ENCODE measurements at regions not wholly inside any gene's neighbourhood (a gene's known extent, or its start where the extent isn't known, plus 50 kb on each side); places are given as distances from the start of the nearest gene placed in this dataset. TPM values are rescaled to one million over a fixed set of nuclear protein-coding genes. Genes with fewer than 3 reads are reported as not detected.

GRCh38 chr19:32291876-32292275 lies 53.5 kb upstream of the ZNF507 start:
- DNase-seq (ENCODE audit: extremely low spot score), result no peak
- WGBS, result 92% methylated on average over 6 of the region's 6 CpGs
- no peaks in the 10 kb centered on the region for H3K4me1 ChIP-seq (ENCODE audit: insufficient read depth)

DNA sequence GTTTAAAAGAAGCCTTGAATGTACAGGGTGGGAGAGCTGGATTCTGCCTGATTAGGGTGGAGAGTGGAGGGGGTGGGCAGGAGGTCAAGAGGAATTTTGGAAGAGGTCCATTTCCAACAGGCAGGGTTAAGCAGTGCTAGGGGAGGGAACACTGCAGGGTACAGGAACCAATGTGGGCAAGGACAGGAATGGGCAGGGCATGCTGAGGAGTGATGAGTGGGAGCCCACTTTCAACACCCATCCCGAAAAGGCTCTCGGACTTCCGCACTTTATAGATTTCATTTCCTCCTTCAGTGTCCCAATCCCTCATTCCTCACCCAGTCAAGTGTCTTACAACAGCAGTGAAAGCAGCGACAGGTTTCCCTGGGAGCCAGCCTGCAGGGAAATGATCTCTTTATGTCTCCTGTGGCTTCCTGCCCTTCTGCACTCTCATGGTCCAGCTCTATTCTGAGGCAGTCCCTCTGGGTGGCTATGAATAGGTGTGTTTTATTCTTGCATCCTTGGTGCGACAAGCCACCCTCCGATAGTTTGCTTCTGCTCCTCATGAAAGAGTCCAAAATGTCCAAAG lies 50.5 kb upstream of the ZNF507 start:
- WGBS, result 87% methylated on average over 6 of the region's 6 CpGs
- Histone ChIP-seq H3K4me1 (ENCODE audit: insufficient read depth) (no peaks in the 10 kb centered on the region), H3K36me3 (ENCODE audit: insufficient read depth) (no peaks in the 10 kb centered on the region), H3K27ac (ENCODE audit: low read depth) (no peak overlapping the region), H3K4me3 (ENCODE audit: low read depth, low read length) (no peak overlapping the region)
- DNase-seq (ENCODE audit: extremely low spot score), result no peak

More at GRCh38 chr19:32291876-32292275, 53.5 kb upstream of the ZNF507 start:
- no peak overlapping the region for H3K4me3 ChIP-seq (ENCODE audit: low read depth, low read length)
- no peak overlapping the region for H3K27ac ChIP-seq (ENCODE audit: low read depth)
- no peaks in the 10 kb centered on the region for H3K36me3 ChIP-seq (ENCODE audit: insufficient read depth)

Small RNA genes lying in the stretch of these regions (small RNA-seq; reads per million reads assigned to genes)
- not detected for gene AC011456.1
- not detected for gene RNA5SP471
- gene RNA5SP472, result 0.18 reads per million
- not detected for gene RNU6-967P

Data from urinary bladder (tissue), 4 donors.